ENCODE measurements at regions not wholly inside any gene's neighbourhood (a gene's known extent, or its start where the extent isn't known, plus 50 kb on each side); places are given as distances from the start of the nearest gene placed in this dataset.
"Not testable (repeated sequence)": the region's sequence is repeated elsewhere in the genome, so short reads cannot be mapped to it uniquely, and the experiment has no call there.

GRCh38 chr7:81460250-81461045 lies 309.4 kb downstream of the HGF start:
- no peak for DNase-seq (ENCODE audit: low read depth)
- TF ChIP-seq CTCF (conservative IDR thresholded peaks at IDR 0.05; ENCODE audit: low read length), result no peak
- no peak overlapping the region for H3K4me3 ChIP-seq (ENCODE audit: low read length)

- TF ChIP-seq CTCF (conservative IDR thresholded peaks at IDR 0.05; ENCODE audit: low read length), result no peak
- no peak overlapping the region for H3K4me3 ChIP-seq (ENCODE audit: low read length)
- DNase-seq (ENCODE audit: low read depth), result no peak
These were observed 310.4 kb downstream of the HGF start for GRCh38 chr7:81459485-81459884.

GRCh38 chr7:81457852-81458522 lies 311.9 kb downstream of the HGF start:
- DNase-seq (ENCODE audit: low read depth), result peak; percentile 61

GRCh38 chr7:81453770-81454169 lies 316.1 kb downstream of the HGF start:
- DNase-seq (ENCODE audit: low read depth); H3K4me3 ChIP-seq (ENCODE audit: low read length): not testable (repeated sequence)

More at GRCh38 chr7:81457852-81458522, 311.9 kb downstream of the HGF start:
- no peak overlapping the region for H3K4me3 ChIP-seq (ENCODE audit: low read length)
- TF ChIP-seq CTCF (conservative IDR thresholded peaks at IDR 0.05; ENCODE audit: low read length), result peak; percentile 71

- no peak for TF ChIP-seq CTCF (conservative IDR thresholded peaks at IDR 0.05; ENCODE audit: low read length)
- no peak overlapping the region for H3K4me3 ChIP-seq (ENCODE audit: low read length)
These were observed 320.7 kb downstream of the HGF start for GRCh38 chr7:81449105-81449504.

GRCh38 chr7:81447351-81447952 lies 322.4 kb downstream of the HGF start:
- DNase-seq (ENCODE audit: low read depth), result peak; percentile 68
- peak; percentile 74 for TF ChIP-seq CTCF (conservative IDR thresholded peaks at IDR 0.05; ENCODE audit: low read length)

More at GRCh38 chr7:81449105-81449504, 320.7 kb downstream of the HGF start:
- DNase-seq (ENCODE audit: low read depth), result no peak

GRCh38 chr7:81446212-81446611 lies 323.6 kb downstream of the HGF start:
- no peak for TF ChIP-seq CTCF (conservative IDR thresholded peaks at IDR 0.05; ENCODE audit: low read length)
- no peak for DNase-seq (ENCODE audit: low read depth)

More at GRCh38 chr7:81447351-81447952, 322.4 kb downstream of the HGF start:
- H3K4me3 ChIP-seq (ENCODE audit: low read length), result no peak overlapping the region

More at GRCh38 chr7:81446212-81446611, 323.6 kb downstream of the HGF start:
- no peak overlapping the region for H3K4me3 ChIP-seq (ENCODE audit: low read length)

Measured in AG10803 (cell line).